ENCODE measurements at regions not wholly inside any gene's neighbourhood (a gene's known extent, or its start where the extent isn't known, plus 50 kb on each side); places are given as distances from the start of the nearest gene placed in this dataset.
A peak's percentile ranks its signal among the peaks of the same experiment; 100 is the strongest.

DNA sequence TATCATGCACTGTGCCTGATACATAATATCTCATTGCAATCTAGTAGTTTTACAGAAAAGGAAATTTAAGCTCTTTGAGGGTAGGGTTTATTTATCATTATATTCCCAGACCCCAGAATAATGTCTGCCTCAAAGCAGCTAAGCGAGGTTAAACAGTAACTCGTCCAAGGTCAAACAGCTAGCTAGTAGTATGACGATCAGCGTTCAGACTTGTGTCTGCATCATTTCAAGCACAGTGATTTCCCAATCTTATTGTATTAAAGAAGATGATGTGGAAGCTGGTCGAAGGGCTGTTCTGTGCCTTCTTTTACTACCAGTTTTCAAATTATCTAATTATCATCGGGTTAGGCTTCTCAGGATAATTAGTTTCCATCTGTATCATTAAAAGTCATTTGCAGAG lies 55.1 kb upstream of the NFIB start:
- DNase-seq (no peak), ATAC-seq (no peak)
- no peaks in the 10 kb centered on the region for H3K27me3 ChIP-seq (ENCODE audit: insufficient read depth in 3 of 3, low read length in 2 of 3)
- no peak overlapping the region for H3K27ac ChIP-seq
- H3K36me3 ChIP-seq (ENCODE audit: insufficient read depth in 1 of 2, low read depth in 1 of 2), result no peaks in the 10 kb centered on the region
- no peak overlapping the region for H3K4me3 ChIP-seq
- intact Hi-C loops (cut with DNase I), result no loop called here
- 97 to 99% (median 97%) methylated on average over 6 of the region's 6 CpGs for WGBS, 3 donors
- H3K9me3 ChIP-seq, result no peaks in the 10 kb centered on the region
- peaks cover 21% of the 10 kb centered on the region for H3K4me1 ChIP-seq
- no peak for TF ChIP-seq CTCF (IDR thresholded peaks at IDR 0.05)

DNA sequence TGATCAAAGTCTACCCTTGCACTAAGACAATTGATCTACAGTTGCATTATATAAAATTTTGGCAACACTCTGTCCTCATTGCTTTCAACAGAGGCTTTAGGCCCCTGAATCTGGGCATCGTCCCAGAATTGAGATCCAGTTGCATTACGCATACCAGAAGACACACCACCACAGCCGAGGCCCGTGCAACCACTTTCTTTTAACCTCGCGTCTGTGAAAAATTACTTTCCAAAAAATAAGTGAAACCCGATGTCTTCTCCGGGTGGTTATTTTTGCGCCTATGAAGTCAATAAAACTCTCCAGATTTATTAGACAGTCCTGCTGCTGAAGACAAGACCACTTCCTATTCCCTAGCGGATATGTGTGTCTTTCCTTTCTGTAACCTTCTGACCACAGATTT lies 52.1 kb upstream of the NFIB start:
- TF ChIP-seq CTCF (IDR thresholded peaks at IDR 0.05), result no peak
- 22 to 35% (median 27%) methylated on average over 10 of the region's 10 CpGs for WGBS, 3 donors
- peak overlapping the region; percentile 2 for H3K27ac ChIP-seq
- intact Hi-C loops (cut with DNase I), result no loop called here
- H3K27me3 ChIP-seq (ENCODE audit: insufficient read depth in 3 of 3, low read length in 2 of 3), result no peaks in the 10 kb centered on the region
- no peaks in the 10 kb centered on the region for H3K36me3 ChIP-seq (ENCODE audit: insufficient read depth in 1 of 2, low read depth in 1 of 2)
- H3K9me3 ChIP-seq, result no peaks in the 10 kb centered on the region
- peak; percentile 61 to 64 for DNase-seq
- peaks cover 8% of the 10 kb centered on the region for H3K4me1 ChIP-seq
- ATAC-seq, result peak; percentile 70 to 81 (median 80)
- H3K4me3 ChIP-seq, result no peak overlapping the region

DNA sequence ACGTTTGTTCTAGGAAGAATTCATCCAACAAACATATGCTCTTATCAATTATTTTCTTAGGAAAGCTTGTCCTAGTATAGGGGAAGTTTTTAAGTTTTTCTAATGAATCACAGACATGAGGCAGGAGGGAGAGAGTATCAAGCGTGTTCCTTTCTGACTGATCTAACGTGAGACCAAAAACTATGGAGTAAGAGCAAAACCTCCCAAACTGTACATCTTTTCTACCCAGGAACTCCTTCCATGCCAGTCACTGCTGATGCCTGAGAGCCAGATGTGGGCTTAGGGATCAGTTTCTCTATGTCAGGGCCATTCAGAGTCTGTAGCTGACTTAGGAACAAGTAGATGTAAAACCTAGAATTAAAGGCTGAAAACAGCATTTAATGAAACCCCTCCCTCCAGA lies 51.7 kb upstream of the NFIB start:
- no peak for TF ChIP-seq CTCF (IDR thresholded peaks at IDR 0.05)
- WGBS, 3 donors, result 64 to 80% (median 68%) methylated on average over 3 of the region's 3 CpGs
- intact Hi-C loops (cut with DNase I), result no loop called here

More for the DNA sequence above, 51.7 kb upstream of the NFIB start:
- Histone ChIP-seq H3K9me3 (no peaks in the 10 kb centered on the region), H3K27me3 (ENCODE audit: insufficient read depth in 3 of 3, low read length in 2 of 3) (no peaks in the 10 kb centered on the region), H3K4me3 (no peak overlapping the region), H3K4me1 (peaks cover 8% of the 10 kb centered on the region), H3K36me3 (ENCODE audit: insufficient read depth in 1 of 2, low read depth in 1 of 2) (no peaks in the 10 kb centered on the region), H3K27ac (peak overlapping the region; percentile 2)
- ATAC-seq (peak in 3 of 4 donors; percentile 21 to 33 (median 29)), DNase-seq (no peak)

Data from psoas muscle (tissue), 7 donors.